ENCODE measurements at regions not wholly inside any gene's neighbourhood (a gene's known extent, or its start where the extent isn't known, plus 50 kb on each side); places are given as distances from the start of the nearest gene placed in this dataset.

GRCh38 chr20:51084593-51085377 is 61.9 kb upstream of the KCNG1 start:
- no peak for TF ChIP-seq POLR2AphosphoS5 (IDR thresholded peaks at IDR 0.05; ENCODE audit: low read depth, low read length)
- TF ChIP-seq POLR2A (IDR thresholded peaks at IDR 0.05; ENCODE audit: low read depth, low read length) = no peak
- no peak for TF ChIP-seq TAF1 (IDR thresholded peaks at IDR 0.05; ENCODE audit: borderline replicate concordance, low read depth, low read length)
